OCI-LY1 (cell line): ENCODE measurements at regions not wholly inside any gene's neighbourhood (a gene's known extent, or its start where the extent isn't known, plus 50 kb on each side); places are given as distances from the start of the nearest gene placed in this dataset.

Source experiments
- H2AFZ ChIP-seq: fragments of 200-600 bp; sonication (generic), shearing (Covaris generic); 2 replicates; pipeline ENCODE4 v1.6.0; 2014; ENCODE audit warnings: antibody characterized with exemption, mild to moderate bottlenecking, low read length
- H3F3A ChIP-seq: fragments of 200-600 bp; sonication (generic), shearing (Covaris generic); 2 replicates; pipeline ENCODE4 v1.6.0; 2014; ENCODE audit warnings: mild to moderate bottlenecking, antibody characterized with exemption, low read length, moderate library complexity; ENCODE audit not compliant: insufficient read depth
- H3K27ac ChIP-seq: fragments of 200-600 bp; sonication (generic); 2 replicates; pipeline ENCODE4 v1.5.1; 2014; ENCODE audit warnings: low read length, mixed run types, mild to moderate bottlenecking, low read depth; ENCODE audit not compliant: poor library complexity, severe bottlenecking
- H3K27me3 ChIP-seq: fragments of 200-600 bp; sonication (generic); 2 replicates; pipeline ENCODE4 v1.6.0; 2014; ENCODE audit warnings: antibody characterized with exemption, mild to moderate bottlenecking, low read length, moderate library complexity; ENCODE audit not compliant: insufficient read depth
- H3K36me3 ChIP-seq: fragments of 200-600 bp; sonication (generic); 2 replicates; pipeline ENCODE4 v1.6.1; 2014; ENCODE audit warnings: mild to moderate bottlenecking, antibody characterized with exemption, low read length, moderate library complexity, mixed read lengths; ENCODE audit not compliant: insufficient read depth
- H3K4me1 ChIP-seq: fragments of 200-600 bp; sonication (generic); 2 replicates; pipeline ENCODE4 v1.5.1; 2014; ENCODE audit warnings: mild to moderate bottlenecking, low read length, moderate library complexity; ENCODE audit not compliant: insufficient read depth, severe bottlenecking
- H3K4me2 ChIP-seq: fragments of 200-600 bp; sonication (generic), shearing (Covaris generic); 2 replicates; pipeline ENCODE4 v1.6.1; 2014; ENCODE audit warnings: low read length
- H3K4me3 ChIP-seq: fragments of 200-600 bp; sonication (generic); 2 replicates; pipeline ENCODE4 v1.5.1; 2014; ENCODE audit warnings: low read length, low read depth, mild to moderate bottlenecking, mixed read lengths; ENCODE audit not compliant: poor library complexity, severe bottlenecking
- H3K79me2 ChIP-seq: fragments of 200-600 bp; shearing (Covaris generic); 2 replicates; pipeline ENCODE4 v1.6.1; 2016; ENCODE audit warnings: mixed run types, low read length, mixed read lengths; ENCODE audit not compliant: insufficient read depth
- H3K9ac ChIP-seq: fragments of 200-600 bp; sonication (generic), shearing (Covaris generic); 2 replicates; pipeline ENCODE4 v1.6.1; 2014; ENCODE audit warnings: mild to moderate bottlenecking, low read length, mixed read lengths
- H3K9me2 ChIP-seq: fragments of 200-600 bp; sonication (generic), shearing (Covaris generic); 2 replicates; pipeline ENCODE4 v1.6.1; 2014; ENCODE audit warnings: low read depth, mild to moderate bottlenecking, low read length, mixed read lengths
- H3K9me3 ChIP-seq: fragments of 200-600 bp; shearing (Covaris generic); 2 replicates; pipeline ENCODE4 v1.6.1; 2014; ENCODE audit warnings: low read length, mixed read lengths
- H4K20me1 ChIP-seq: fragments of 200-600 bp; sonication (generic), shearing (Covaris generic); 2 replicates; pipeline ENCODE4 v1.6.0; 2016; ENCODE audit warnings: mild to moderate bottlenecking, low read length; ENCODE audit not compliant: insufficient read depth
- CTCF ChIP-seq: fragments of 200-600 bp; sonication (generic), shearing (Covaris generic); IDR thresholded peaks from 2 replicates; pipeline ENCODE4 v1.5.1; 2017; ENCODE audit warnings: mild to moderate bottlenecking, antibody characterized with exemption, low read length, moderate library complexity, mixed read lengths
- EZH2 ChIP-seq: fragments of 200-600 bp; sonication (generic), shearing (Covaris generic); IDR thresholded peaks from 2 replicates; pipeline ENCODE4 v1.8.0; 2017; ENCODE audit warnings: borderline replicate concordance, mixed run types, mild to moderate bottlenecking, antibody characterized with exemption, low read length, moderate library complexity, mixed read lengths

GRCh38 chr21:39120876-39121599 is 62.2 kb downstream of the PSMG1 start:
- Histone ChIP-seq H3K9me3 (no peaks in the 10 kb centered on the region), H3K4me3 (no peak overlapping the region), H3K27ac (no peak overlapping the region), H3K4me2 (no peak overlapping the region), H4K20me1 (no peaks in the 10 kb centered on the region), H3K4me1 (no peaks in the 10 kb centered on the region), H3K79me2 (no peaks in the 10 kb centered on the region), H2AFZ (no peak overlapping the region), H3K27me3 (0 out of 2 replicates have a peak, but pooled peaks cover 4% of the 10 kb centered on the region), H3K9me2 (no peaks in the 10 kb centered on the region), H3K9ac (no peak overlapping the region), H3K36me3 (no peaks in the 10 kb centered on the region), H3F3A (no peaks in the 10 kb centered on the region)
- TF ChIP-seq EZH2 (no peak), CTCF (no peak)

GRCh38 chr21:39119891-39120290 is 63.4 kb downstream of the PSMG1 start:
- H3K4me1 ChIP-seq: no peaks in the 10 kb centered on the region
- H3K79me2 ChIP-seq: no peaks in the 10 kb centered on the region
- H3F3A ChIP-seq: no peaks in the 10 kb centered on the region

GRCh38 chr21:39118604-39119215 is 64.5 kb downstream of the PSMG1 start:
- Histone ChIP-seq H3K27ac (no peak overlapping the region), H3K9me2 (no peaks in the 10 kb centered on the region), H3K27me3 (0 out of 2 replicates have a peak, but pooled peaks cover 4% of the 10 kb centered on the region), H3K4me2 (no peak overlapping the region), H3K79me2 (no peaks in the 10 kb centered on the region), H3K4me1 (no peaks in the 10 kb centered on the region), H3K36me3 (no peaks in the 10 kb centered on the region), H3K9me3 (no peaks in the 10 kb centered on the region), H3K9ac (no peak overlapping the region), H4K20me1 (no peaks in the 10 kb centered on the region), H2AFZ (no peak overlapping the region), H3F3A (no peaks in the 10 kb centered on the region), H3K4me3 (no peak overlapping the region)
- TF ChIP-seq EZH2 (no peak), CTCF (no peak)

More at GRCh38 chr21:39119891-39120290, 63.4 kb downstream of the PSMG1 start:
- Histone ChIP-seq H3K9me2 (no peaks in the 10 kb centered on the region), H4K20me1 (no peaks in the 10 kb centered on the region), H3K9ac (no peak overlapping the region), H2AFZ (no peak overlapping the region), H3K4me3 (no peak overlapping the region), H3K27ac (no peak overlapping the region), H3K4me2 (no peak overlapping the region), H3K27me3 (0 out of 2 replicates have a peak, but pooled peaks cover 4% of the 10 kb centered on the region), H3K9me3 (no peaks in the 10 kb centered on the region), H3K36me3 (no peaks in the 10 kb centered on the region)
- TF ChIP-seq EZH2 (no peak), CTCF (no peak)
